ENCODE measurements at regions not wholly inside any gene's neighbourhood (a gene's known extent, or its start where the extent isn't known, plus 50 kb on each side); places are given as distances from the start of the nearest gene placed in this dataset.
"Not testable (repeated sequence)": the region's sequence is repeated elsewhere in the genome, so short reads cannot be mapped to it uniquely, and the experiment has no call there.

DNA sequence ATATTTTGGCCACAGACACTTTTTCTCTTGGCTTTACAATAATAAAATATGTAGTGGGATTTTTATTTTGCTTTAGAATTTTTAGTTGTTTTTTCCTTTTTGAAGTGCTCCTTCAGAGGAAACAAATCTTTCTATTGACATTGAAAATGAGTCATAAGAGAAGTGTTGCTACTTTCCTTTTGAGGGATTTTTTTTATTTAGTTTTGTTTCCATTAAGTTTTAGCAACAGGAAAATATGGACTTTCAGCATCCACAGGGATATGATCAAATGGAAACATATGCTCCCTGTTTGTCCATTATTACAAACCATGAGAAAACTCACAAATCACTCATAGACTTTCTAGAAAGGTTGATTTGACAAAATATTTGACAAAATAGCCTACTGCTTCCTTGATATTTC lies 65.3 kb upstream of the BMP2 start:
- Histone ChIP-seq H3K9ac (ENCODE audit: low read depth, low read length) (no peak overlapping the region), H3K4me1 (ENCODE audit: insufficient read depth, low read length) (peaks cover 10% of the 10 kb centered on the region), H3K27ac (ENCODE audit: low read length) (no peak overlapping the region), H3K36me3 (ENCODE audit: insufficient read depth, low read depth, low read length) (no peaks in the 10 kb centered on the region), H3K9me3 (ENCODE audit: insufficient read depth, low read depth, low read length) (no peaks in the 10 kb centered on the region), H3K4me3 (ENCODE audit: low read length) (no peak overlapping the region), H3K27me3 (ENCODE audit: insufficient read depth, low read length) (no peaks in the 10 kb centered on the region)

DNA sequence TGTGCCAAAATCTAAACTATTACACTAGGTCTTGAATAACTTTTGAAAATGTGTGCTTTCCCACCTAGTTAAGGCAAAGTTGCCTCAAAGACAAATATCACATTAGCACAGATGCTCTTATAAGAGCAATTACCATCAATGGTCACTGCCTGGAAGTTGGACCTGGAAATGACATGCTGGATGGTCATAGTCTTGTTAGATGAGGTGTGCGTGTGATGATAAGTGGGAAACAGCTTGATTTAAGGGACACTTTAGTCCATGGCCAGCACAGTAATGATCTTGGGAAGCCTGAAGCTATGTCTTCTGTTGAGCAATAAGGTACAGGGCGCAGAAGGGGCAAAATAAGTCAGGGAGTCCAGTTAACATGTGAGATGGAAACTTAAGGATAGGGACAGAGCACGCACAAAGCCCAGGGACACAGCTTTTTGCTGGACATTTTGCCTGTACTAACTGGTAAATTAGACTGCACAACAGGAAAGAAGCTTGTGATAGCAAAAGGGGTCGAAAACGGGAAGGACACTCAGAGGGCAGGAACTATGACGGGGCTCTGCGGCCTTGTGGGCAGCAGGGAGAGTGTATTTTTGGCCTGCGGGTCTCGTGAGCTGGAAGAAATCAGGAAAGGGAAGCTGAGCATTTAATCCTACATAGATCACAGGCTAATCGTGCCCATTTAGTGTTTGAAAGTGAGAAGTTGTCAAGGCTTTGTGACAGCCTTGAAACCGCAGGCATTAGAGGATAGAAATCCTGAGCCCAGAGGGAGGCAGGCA lies 66.7 kb upstream of the BMP2 start:
- H3K4me1 ChIP-seq (ENCODE audit: insufficient read depth, low read length) = peaks cover 10% of the 10 kb centered on the region
- no peak overlapping the region for H3K4me3 ChIP-seq (ENCODE audit: low read length)

DNA sequence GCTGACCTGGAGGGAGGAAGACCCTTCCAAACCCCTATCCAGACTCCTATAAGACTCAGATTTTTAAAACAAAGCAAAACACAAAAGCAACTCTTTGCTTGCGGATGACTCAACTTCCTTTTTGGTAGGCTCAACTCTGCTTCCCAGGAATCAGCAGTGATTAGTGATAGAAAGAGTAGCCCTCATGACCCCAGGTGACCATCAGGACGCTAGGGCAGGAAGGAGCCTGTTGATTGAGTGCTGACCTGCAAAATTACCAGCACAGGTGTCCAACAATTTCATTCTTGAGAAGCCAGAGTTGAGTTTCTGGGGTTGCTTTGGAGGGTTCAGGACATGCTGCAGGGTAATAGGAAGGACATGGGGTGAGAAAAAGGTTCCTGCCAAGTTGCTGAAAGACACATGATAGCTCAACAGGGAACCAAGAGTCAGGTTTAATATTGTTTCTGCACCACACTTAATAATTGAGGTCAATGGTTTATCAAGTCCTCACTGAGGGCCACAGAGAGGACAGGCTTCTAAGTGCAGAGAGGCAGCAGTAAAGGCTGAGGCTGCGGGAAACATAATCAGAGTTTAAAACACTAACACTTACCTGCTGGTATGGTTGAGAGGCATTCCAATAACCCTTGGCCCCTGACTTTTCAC lies 67.4 kb upstream of the BMP2 start:
- no peaks in the 10 kb centered on the region for H3K36me3 ChIP-seq (ENCODE audit: insufficient read depth, low read depth, low read length)
- H3K27ac ChIP-seq (ENCODE audit: low read length) = no peak overlapping the region
- H3K9me3 ChIP-seq (ENCODE audit: insufficient read depth, low read depth, low read length) = no peaks in the 10 kb centered on the region
- no peak overlapping the region for H3K9ac ChIP-seq (ENCODE audit: low read depth, low read length)
- peaks cover 10% of the 10 kb centered on the region for H3K4me1 ChIP-seq (ENCODE audit: insufficient read depth, low read length)
- no peaks in the 10 kb centered on the region for H3K27me3 ChIP-seq (ENCODE audit: insufficient read depth, low read length)
- no peak overlapping the region for H3K4me3 ChIP-seq (ENCODE audit: low read length)

More for the DNA sequence above, 66.7 kb upstream of the BMP2 start:
- Histone ChIP-seq H3K27me3 (ENCODE audit: insufficient read depth, low read length) (no peaks in the 10 kb centered on the region), H3K36me3 (ENCODE audit: insufficient read depth, low read depth, low read length) (no peaks in the 10 kb centered on the region), H3K27ac (ENCODE audit: low read length) (no peak overlapping the region), H3K9ac (ENCODE audit: low read depth, low read length) (no peak overlapping the region), H3K9me3 (ENCODE audit: insufficient read depth, low read depth, low read length) (no peaks in the 10 kb centered on the region)

DNA sequence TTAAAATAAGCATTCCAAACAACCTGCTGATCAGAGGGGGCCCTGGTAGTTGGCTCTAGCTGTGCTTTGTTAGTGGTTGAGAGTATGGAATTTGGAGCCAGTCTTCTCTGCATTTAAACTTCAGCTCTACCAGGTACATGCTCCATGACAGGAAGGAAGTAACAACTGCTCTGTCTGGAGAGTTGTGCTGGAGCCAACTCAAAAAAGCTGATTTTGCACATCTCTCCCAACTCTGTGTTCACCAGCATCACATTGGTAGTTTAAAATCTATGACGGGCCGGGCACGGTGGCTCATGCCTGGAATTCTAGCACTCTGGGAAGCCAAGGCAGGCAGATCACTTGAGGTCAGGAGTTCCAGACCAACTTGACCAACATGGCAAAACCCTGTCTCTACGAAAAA lies 68.8 kb upstream of the BMP2 start:
- peaks cover 10% of the 10 kb centered on the region for H3K4me1 ChIP-seq (ENCODE audit: insufficient read depth, low read length)
- no peaks in the 10 kb centered on the region for H3K9me3 ChIP-seq (ENCODE audit: insufficient read depth, low read depth, low read length)
- no peaks in the 10 kb centered on the region for H3K36me3 ChIP-seq (ENCODE audit: insufficient read depth, low read depth, low read length)
- no peak overlapping the region for H3K4me3 ChIP-seq (ENCODE audit: low read length)
- H3K27ac ChIP-seq (ENCODE audit: low read length) = no peak overlapping the region
- H3K27me3 ChIP-seq (ENCODE audit: insufficient read depth, low read length) = no peaks in the 10 kb centered on the region
- no peak overlapping the region for H3K9ac ChIP-seq (ENCODE audit: low read depth, low read length)

DNA sequence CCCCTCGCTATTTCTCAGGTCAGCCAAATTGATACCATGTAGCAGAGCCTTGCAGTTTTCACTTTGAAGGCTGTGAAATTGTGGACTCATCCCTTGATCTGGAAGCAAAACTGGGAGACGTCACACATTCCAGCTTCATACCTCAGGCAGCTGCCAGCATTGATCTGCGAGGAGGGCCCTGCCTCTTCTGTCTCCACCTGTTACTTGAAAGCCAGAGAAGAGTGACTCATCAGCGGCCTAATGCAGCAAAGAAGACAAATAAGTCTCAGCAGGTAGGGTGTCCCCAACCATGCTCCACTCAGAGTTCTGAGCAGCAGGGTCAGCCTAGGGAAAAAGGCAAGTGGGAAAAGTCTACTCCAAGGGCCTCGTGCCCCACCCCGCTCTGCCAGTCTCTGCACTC lies 69.4 kb upstream of the BMP2 start:
- no peaks in the 10 kb centered on the region for H3K27me3 ChIP-seq (ENCODE audit: insufficient read depth, low read length)
- no peak overlapping the region for H3K4me3 ChIP-seq (ENCODE audit: low read length)
- H3K9ac ChIP-seq (ENCODE audit: low read depth, low read length) = no peak overlapping the region
- peaks cover 10% of the 10 kb centered on the region for H3K4me1 ChIP-seq (ENCODE audit: insufficient read depth, low read length)
- H3K36me3 ChIP-seq (ENCODE audit: insufficient read depth, low read depth, low read length) = no peaks in the 10 kb centered on the region
- H3K27ac ChIP-seq (ENCODE audit: low read length) = no peak overlapping the region
- H3K9me3 ChIP-seq (ENCODE audit: insufficient read depth, low read depth, low read length) = no peaks in the 10 kb centered on the region

DNA sequence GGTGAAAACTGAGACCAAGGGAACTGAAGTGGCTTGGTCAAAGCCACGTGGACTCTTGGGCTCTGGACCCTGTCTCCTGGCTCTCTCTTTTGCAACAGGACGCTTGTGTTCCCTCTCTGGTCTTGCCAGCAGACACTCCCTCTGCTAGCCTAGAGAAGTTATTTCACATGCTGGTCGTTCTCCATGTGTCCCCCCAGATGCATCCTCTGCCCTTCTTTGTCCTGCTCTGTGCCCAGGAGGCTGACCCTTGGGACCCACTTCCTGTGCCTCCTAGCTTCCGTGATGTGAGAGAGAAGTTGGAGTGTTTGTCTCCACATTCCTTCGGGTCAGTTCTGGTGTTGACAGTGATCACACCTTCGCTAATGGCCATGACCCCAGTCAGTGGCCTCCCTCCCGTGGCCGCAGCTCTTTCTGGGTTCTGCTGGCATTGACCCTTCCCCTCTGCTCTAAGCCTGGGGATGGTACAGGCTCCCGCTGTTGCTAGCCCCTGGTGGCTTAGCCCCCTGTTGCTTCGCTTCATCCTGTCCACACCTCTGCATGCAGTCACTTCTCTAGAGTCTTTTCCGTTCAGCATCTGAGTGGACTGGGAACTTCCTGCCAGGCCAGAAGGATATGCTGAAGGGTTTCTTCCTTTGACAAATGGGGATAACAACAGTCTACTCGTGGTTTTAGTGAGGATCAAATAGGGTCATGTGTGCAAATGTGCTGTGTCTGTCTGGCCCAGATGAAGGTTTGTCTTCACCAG lies 70.1 kb upstream of the BMP2 start:
- Histone ChIP-seq H3K36me3 (ENCODE audit: insufficient read depth, low read depth, low read length) (no peaks in the 10 kb centered on the region), H3K27ac (ENCODE audit: low read length) (no peak overlapping the region), H3K9me3 (ENCODE audit: insufficient read depth, low read depth, low read length) (no peaks in the 10 kb centered on the region), H3K4me3 (ENCODE audit: low read length) (no peak overlapping the region), H3K9ac (ENCODE audit: low read depth, low read length) (no peak overlapping the region), H3K27me3 (ENCODE audit: insufficient read depth, low read length) (no peaks in the 10 kb centered on the region), H3K4me1 (ENCODE audit: insufficient read depth, low read length) (peaks cover 10% of the 10 kb centered on the region)

DNA sequence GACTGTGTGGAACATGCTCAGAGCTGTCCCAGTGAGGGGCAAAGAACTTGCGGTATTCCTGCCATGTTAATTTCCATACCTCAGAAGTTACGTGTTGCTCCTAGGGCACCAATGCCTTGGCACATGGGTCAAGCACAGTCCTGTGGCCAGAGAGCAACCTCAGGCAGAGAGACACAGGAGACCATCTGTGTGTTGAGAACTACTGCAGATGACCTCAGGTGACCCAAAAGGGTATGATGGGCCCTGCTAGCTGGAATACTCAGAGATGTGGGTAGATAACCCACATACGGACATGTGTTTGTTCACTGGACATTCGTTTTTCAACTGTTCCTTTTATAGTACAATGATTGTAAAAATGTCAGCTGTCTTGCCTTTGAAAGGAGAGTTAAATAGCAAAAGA lies 71.5 kb upstream of the BMP2 start:
- Histone ChIP-seq H3K9me3 (ENCODE audit: insufficient read depth, low read depth, low read length) (no peaks in the 10 kb centered on the region), H3K36me3 (ENCODE audit: insufficient read depth, low read depth, low read length) (no peaks in the 10 kb centered on the region), H3K4me1 (ENCODE audit: insufficient read depth, low read length) (peaks cover 10% of the 10 kb centered on the region), H3K27ac (ENCODE audit: low read length) (no peak overlapping the region), H3K4me3 (ENCODE audit: low read length) (no peak overlapping the region), H3K9ac (ENCODE audit: low read depth, low read length) (no peak overlapping the region), H3K27me3 (ENCODE audit: insufficient read depth, low read length) (no peaks in the 10 kb centered on the region)

DNA sequence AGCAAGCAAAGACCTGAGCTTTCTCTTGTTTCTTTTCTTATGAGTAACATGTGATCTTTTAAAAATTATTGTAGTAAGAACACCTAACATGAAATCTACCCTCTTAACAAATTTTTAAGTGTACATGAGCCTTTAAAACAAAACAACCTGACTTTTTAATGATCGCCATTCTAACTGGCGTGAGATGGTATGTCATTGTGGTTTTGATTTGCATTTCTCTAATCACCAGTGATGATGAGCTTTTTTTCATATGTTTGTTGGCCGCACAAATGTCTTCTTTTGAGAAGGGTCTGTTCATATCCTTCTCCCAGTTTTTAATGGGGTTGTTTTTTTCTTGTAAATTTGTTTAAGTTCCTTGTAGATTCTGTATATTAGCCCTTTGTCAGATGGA lies 73.7 kb upstream of the BMP2 start:
- H3K9ac ChIP-seq (ENCODE audit: low read depth, low read length); H3K4me3 ChIP-seq (ENCODE audit: low read length): not testable (repeated sequence)

DNA sequence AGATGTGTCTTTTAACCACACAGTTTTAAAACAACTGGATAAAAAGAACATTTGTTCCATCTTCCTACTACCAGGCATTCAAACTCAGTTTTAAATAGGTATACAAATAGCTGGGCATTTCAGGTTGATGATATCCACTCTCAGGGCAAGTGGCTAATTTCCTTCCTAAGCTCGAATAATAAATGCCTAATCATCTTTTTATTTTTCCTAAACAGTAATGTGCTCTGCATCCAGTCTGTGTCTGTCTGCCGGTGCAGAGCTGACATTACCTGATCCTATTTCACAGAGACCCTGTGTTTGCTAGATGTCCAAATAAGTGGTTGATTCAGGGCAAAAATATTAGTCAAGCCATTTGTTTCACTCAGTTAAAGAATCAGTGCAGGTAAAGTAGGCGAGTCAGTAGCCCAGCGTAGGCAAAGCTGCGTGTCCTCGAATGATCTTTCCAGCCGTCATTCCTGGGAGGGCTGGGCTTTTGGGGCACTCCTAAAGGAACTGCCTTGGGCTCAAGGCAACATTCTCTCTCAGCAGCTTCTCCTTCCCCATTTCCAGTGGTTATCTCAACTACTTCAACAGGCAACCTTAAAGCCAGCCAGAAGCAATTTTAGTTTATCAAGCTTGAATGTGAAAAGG lies 74.2 kb upstream of the BMP2 start:
- Histone ChIP-seq H3K27ac (ENCODE audit: low read length) (no peak overlapping the region), H3K4me3 (ENCODE audit: low read length) (no peak overlapping the region), H3K9me3 (ENCODE audit: insufficient read depth, low read depth, low read length) (no peaks in the 10 kb centered on the region), H3K36me3 (ENCODE audit: insufficient read depth, low read depth, low read length) (no peaks in the 10 kb centered on the region), H3K27me3 (ENCODE audit: insufficient read depth, low read length) (no peaks in the 10 kb centered on the region), H3K4me1 (ENCODE audit: insufficient read depth, low read length) (peaks cover 4% of the 10 kb centered on the region), H3K9ac (ENCODE audit: low read depth, low read length) (no peak overlapping the region)

More for the DNA sequence above, 73.7 kb upstream of the BMP2 start:
- not testable (repeated sequence) for H3K4me1 ChIP-seq (ENCODE audit: insufficient read depth, low read length); H3K36me3 ChIP-seq (ENCODE audit: insufficient read depth, low read depth, low read length); H3K27ac ChIP-seq (ENCODE audit: low read length); H3K9me3 ChIP-seq (ENCODE audit: insufficient read depth, low read depth, low read length); H3K27me3 ChIP-seq (ENCODE audit: insufficient read depth, low read length)

DNA sequence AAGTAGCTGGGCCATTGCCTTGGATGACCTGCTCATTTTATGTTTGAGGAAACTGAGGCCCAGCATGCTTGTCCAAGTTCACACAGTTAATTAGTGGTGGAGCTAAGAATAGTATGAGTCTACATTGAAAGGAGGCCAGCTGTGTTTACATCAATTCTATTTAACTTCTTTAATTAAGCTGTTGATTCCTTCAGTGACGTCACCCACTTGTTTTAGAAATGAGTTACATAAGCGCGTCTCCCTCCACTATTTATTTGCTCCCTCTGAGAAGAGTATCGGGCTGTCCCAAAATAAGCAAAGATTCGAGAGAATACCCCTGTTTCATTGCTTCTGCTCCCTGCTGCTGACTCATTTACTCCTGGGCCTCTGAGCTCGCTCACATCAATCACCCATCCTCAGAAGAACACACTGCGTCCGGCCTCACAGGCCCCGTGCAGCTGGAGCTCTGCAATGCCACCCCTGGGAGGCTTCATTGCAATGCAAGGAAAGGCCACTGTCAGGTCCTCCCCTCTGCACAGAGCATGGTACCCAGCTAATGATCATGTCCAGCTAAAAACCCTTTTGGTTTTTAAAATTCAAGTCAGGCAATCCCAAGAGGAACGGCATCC lies 74.8 kb upstream of the BMP2 start:
- Histone ChIP-seq H3K36me3 (ENCODE audit: insufficient read depth, low read depth, low read length) (no peaks in the 10 kb centered on the region), H3K27me3 (ENCODE audit: insufficient read depth, low read length) (no peaks in the 10 kb centered on the region), H3K27ac (ENCODE audit: low read length) (no peak overlapping the region), H3K4me3 (ENCODE audit: low read length) (no peak overlapping the region), H3K9ac (ENCODE audit: low read depth, low read length) (no peak overlapping the region), H3K9me3 (ENCODE audit: insufficient read depth, low read depth, low read length) (no peaks in the 10 kb centered on the region), H3K4me1 (ENCODE audit: insufficient read depth, low read length) (0 out of 2 replicates have a peak, but pooled peaks cover under 1% of the 10 kb centered on the region)

DNA sequence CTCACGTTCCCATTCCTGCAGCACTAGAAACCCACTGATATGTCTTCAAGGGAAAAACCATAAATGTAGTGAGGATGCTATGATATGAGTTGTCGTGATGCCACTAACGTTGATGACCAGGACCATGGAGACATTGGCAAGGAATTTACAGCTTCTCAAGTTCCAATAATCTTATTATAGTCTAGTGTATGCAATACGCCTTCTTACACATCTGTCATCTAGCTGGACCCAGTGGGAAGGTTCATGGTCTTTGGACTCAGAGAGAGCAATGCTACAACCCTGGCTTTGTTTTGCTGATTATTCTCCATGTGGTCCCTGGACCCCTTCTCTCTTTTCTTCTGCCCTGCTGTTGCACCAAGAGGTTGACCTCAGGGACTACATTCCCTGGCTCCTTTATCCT lies 76.0 kb upstream of the BMP2 start:
- H3K9ac ChIP-seq (ENCODE audit: low read depth, low read length) = no peak overlapping the region
- H3K9me3 ChIP-seq (ENCODE audit: insufficient read depth, low read depth, low read length) = no peaks in the 10 kb centered on the region
- H3K4me1 ChIP-seq (ENCODE audit: insufficient read depth, low read length) = no peaks in the 10 kb centered on the region
- no peak overlapping the region for H3K27ac ChIP-seq (ENCODE audit: low read length)
- no peaks in the 10 kb centered on the region for H3K27me3 ChIP-seq (ENCODE audit: insufficient read depth, low read length)
- H3K36me3 ChIP-seq (ENCODE audit: insufficient read depth, low read depth, low read length) = no peaks in the 10 kb centered on the region
- H3K4me3 ChIP-seq (ENCODE audit: low read length) = no peak overlapping the region
